NT2/D1 (cell line): ENCODE measurements at regions not wholly inside any gene's neighbourhood (a gene's known extent, or its start where the extent isn't known, plus 50 kb on each side); places are given as distances from the start of the nearest gene placed in this dataset.

Source experiments
- DNase-seq: peaks from one replicate; pipeline ENCODE4 v3.0.0-alpha.2; 2011; ENCODE audit warnings: low read depth, low spot score
- H3K27me3 ChIP-seq: 2 replicates; pipeline ENCODE4 v1.6.0; 2011; ENCODE audit warnings: mild to moderate bottlenecking; ENCODE audit not compliant: insufficient read length, insufficient read depth
- H3K36me3 ChIP-seq: 2 replicates; pipeline ENCODE4 v1.6.1; 2011; ENCODE audit warnings: mild to moderate bottlenecking, low read length, mixed read lengths; ENCODE audit not compliant: insufficient read depth, insufficient read length
- H3K4me1 ChIP-seq: 2 replicates; pipeline ENCODE4 v1.5.1; 2011; ENCODE audit not compliant: insufficient read depth, insufficient read length
- H3K4me3 ChIP-seq: 2 replicates; pipeline ENCODE4 v1.5.1; 2011; ENCODE audit warnings: low read depth; ENCODE audit not compliant: insufficient read length
- H3K9ac ChIP-seq: 2 replicates; pipeline ENCODE4 v1.6.0; 2011; ENCODE audit warnings: low read depth; ENCODE audit not compliant: insufficient read length
- H3K9me3 ChIP-seq: 2 replicates; pipeline ENCODE4 v1.5.1; 2011; ENCODE audit warnings: mild to moderate bottlenecking, low read length; ENCODE audit not compliant: insufficient read depth
- SUZ12 ChIP-seq: IDR thresholded peaks from 2 replicates; pipeline ENCODE4 v1.6.1; 2011; ENCODE audit not compliant: insufficient read length, insufficient read depth; ENCODE audit errors: extremely low read depth
- YY1 ChIP-seq: IDR thresholded peaks from 2 replicates; pipeline ENCODE4 v1.6.1; 2011; ENCODE audit not compliant: insufficient read length, insufficient read depth
- ZNF274 ChIP-seq: IDR thresholded peaks from 2 replicates; pipeline ENCODE4 v1.6.1; 2011; ENCODE audit warnings: mild to moderate bottlenecking, low read depth, low read length

DNA sequence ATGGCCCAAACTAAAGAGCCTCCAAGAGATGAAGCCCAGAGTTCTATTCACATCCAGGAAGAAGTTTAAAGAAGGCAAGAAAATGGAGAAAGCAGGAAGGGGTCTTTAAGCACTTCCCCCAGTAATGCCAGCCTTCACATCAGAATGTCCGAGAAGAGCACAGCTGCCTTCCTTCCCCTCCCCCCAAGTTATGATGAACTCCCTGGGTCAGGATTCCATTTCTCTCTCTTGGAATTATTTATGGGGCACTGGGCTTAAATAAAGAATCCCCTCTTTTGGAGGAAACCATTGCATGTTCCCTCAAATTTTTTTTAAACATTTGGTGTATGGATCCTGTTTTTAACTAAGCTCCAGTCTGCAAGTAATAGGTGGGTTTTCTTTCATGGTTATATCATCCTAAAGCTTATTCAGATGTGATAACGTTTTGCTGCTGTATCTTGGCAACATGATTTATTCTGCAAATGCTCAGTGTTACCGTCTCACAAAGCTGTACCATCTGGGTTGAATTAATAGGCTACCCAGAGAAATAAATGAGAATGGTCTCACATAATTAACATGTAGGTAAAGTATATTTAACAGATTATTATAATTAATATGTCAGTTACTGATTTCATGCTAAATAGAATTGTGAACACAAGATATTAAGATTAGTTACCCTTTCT lies 160.9 kb upstream of the TOX3 start:
- Histone ChIP-seq H3K27me3 (no peaks in the 10 kb centered on the region), H3K4me3 (no peak overlapping the region), H3K4me1 (no peaks in the 10 kb centered on the region), H3K9ac (no peak overlapping the region), H3K36me3 (no peaks in the 10 kb centered on the region), H3K9me3 (no peaks in the 10 kb centered on the region)
- TF ChIP-seq ZNF274 (no peak), YY1 (no peak), SUZ12 (no peak)
- DNase-seq = no peak

DNA sequence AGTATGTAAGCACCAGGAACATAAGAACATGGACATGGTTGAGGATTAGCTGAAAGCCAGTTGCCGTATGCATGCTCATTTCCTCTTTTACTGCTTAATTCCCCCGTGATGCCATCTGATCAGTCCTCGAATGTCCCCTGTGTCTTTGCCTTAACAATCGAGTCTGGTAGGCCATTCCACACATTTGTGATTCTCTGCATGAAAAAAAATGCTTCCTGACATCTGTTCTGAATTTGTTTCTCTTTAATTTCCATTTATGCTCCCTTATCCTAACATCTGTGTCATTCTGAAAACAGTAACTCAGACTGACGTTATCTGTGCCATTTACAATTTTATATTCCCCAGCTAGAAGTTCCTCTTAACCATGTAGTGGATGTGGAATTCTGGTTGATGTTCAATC lies 158.2 kb upstream of the TOX3 start:
- Histone ChIP-seq H3K4me3 (no peak overlapping the region), H3K27me3 (no peaks in the 10 kb centered on the region), H3K36me3 (no peaks in the 10 kb centered on the region), H3K9me3 (no peaks in the 10 kb centered on the region), H3K9ac (no peak overlapping the region), H3K4me1 (no peaks in the 10 kb centered on the region)
- TF ChIP-seq ZNF274 (no peak), SUZ12 (no peak), YY1 (no peak)
- no peak for DNase-seq

DNA sequence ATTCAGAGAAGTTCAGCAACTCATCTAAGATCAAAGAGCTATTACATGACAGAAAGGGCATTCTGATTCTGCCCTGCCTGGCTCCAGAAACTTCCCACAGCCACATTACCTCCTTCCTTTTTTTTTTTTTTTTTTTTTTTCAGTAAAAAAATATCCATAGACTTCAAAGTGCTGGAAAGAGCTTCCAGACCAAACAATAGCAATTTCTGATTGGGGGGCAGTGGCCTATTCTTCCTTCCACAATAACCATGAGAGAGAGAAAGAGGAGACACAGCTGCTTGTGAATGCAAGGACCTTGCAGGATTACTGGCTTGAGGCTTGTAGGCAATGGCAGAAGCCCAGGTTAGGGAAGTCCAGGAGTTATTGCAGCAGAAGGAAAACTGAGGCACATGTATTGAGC lies 151.0 kb upstream of the TOX3 start:
- Histone ChIP-seq H3K36me3 (no peaks in the 10 kb centered on the region), H3K9me3 (no peaks in the 10 kb centered on the region), H3K4me1 (no peaks in the 10 kb centered on the region), H3K27me3 (no peaks in the 10 kb centered on the region), H3K4me3 (no peak overlapping the region), H3K9ac (no peak overlapping the region)
- TF ChIP-seq YY1 (no peak), SUZ12 (no peak), ZNF274 (no peak)
- no peak for DNase-seq

DNA sequence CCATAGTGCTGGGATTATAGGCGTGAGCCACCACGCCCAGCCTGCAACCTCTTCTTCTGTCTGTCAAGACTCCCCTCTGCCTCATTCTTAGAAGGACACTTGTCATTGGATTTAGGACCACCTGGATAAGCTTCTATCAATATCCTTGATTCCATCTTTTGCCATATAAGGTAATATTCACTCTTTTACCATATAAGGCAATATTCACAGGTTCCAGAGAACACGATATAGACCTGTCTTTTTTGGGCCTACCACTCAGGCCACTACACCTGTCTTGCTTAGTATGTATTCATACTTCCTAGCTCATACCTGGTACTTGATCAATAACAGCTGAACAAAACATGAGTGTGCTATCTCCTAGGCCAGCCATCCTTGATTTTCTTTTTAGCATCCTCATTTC lies 149.2 kb upstream of the TOX3 start:
- no peaks in the 10 kb centered on the region for H3K27me3 ChIP-seq
- H3K36me3 ChIP-seq = no peaks in the 10 kb centered on the region
- H3K9ac ChIP-seq = no peak overlapping the region
- H3K4me1 ChIP-seq = no peaks in the 10 kb centered on the region
- DNase-seq = no peak
- no peak overlapping the region for H3K4me3 ChIP-seq
- TF ChIP-seq ZNF274 (no peak), YY1 (no peak), SUZ12 (no peak)
- peaks cover 7% of the 10 kb centered on the region for H3K9me3 ChIP-seq

DNA sequence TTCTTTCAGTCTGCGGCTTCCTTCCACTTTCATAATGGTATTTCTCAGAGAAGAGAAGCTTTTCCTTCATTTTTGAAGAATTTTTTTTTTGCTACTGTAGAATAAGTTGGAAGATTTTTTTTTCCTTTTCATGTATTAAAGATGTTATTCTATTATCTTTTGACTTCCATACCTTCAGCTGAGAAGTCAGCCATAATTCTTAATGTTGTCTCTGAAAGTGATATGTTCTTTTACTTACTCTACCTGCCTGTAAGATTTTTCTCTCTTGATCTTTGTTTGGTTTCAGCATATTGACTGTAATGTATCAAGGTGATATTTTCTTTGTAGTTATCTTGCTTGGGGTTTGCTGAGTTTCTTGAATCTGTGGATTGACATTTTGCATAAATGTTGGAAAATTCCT lies 143.5 kb upstream of the TOX3 start:
- Histone ChIP-seq H3K36me3 (no peaks in the 10 kb centered on the region), H3K4me3 (no peak overlapping the region), H3K9ac (no peak overlapping the region), H3K9me3 (peaks cover 20% of the 10 kb centered on the region), H3K27me3 (no peaks in the 10 kb centered on the region), H3K4me1 (no peaks in the 10 kb centered on the region)
- no peak for DNase-seq
- TF ChIP-seq YY1 = no peak
- no peak for TF ChIP-seq ZNF274
- TF ChIP-seq SUZ12 = no peak

DNA sequence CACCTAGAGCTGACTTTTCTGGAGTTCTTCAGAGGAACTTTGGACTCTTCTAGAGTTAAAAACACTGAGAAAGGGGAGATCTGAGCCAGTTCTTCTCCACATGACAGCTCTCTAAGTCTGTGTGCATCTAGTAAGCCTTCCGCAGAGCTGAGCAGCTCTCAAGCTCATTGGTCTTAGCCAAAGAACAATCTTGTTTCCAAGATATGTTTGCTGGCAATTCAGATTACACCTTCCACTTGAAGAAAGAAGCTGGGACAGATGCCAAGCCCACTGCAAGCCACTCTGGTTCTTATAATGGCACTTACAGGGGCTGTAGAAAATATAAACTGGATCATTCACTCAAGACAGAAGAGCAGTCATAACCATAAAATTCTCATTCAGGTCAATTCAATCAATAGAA lies 134.1 kb upstream of the TOX3 start:
- H3K9me3 ChIP-seq = no peaks in the 10 kb centered on the region
- no peak for DNase-seq
- no peak overlapping the region for H3K4me3 ChIP-seq
- H3K27me3 ChIP-seq = no peaks in the 10 kb centered on the region
- no peaks in the 10 kb centered on the region for H3K36me3 ChIP-seq
- H3K4me1 ChIP-seq = no peaks in the 10 kb centered on the region
- no peak overlapping the region for H3K9ac ChIP-seq
- TF ChIP-seq SUZ12 = no peak
- TF ChIP-seq ZNF274 = no peak
- no peak for TF ChIP-seq YY1

DNA sequence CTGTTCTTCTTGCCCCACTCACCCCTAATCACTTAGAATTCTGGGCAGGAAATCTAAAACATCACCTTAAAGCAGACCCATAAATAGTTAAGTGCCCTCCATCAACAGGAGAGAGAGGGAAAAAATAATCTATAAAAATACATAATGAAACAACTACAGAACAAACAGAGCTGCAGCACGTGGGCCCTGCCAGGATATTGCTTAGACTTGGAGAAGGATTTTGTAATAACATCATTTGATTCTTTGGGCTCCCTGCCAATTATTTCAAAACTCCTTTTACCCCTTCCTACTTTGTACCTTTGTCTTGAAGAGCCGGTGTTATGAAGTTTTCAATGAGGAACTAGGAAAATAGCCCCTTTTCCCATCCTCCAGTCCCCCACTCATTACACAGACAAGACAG lies 130.6 kb upstream of the TOX3 start:
- no peak for DNase-seq
- H3K9me3 ChIP-seq = no peaks in the 10 kb centered on the region
- no peaks in the 10 kb centered on the region for H3K36me3 ChIP-seq
- no peaks in the 10 kb centered on the region for H3K4me1 ChIP-seq
- TF ChIP-seq SUZ12 (no peak), ZNF274 (no peak), YY1 (no peak)
- no peak overlapping the region for H3K4me3 ChIP-seq
- no peak overlapping the region for H3K9ac ChIP-seq
- no peaks in the 10 kb centered on the region for H3K27me3 ChIP-seq

DNA sequence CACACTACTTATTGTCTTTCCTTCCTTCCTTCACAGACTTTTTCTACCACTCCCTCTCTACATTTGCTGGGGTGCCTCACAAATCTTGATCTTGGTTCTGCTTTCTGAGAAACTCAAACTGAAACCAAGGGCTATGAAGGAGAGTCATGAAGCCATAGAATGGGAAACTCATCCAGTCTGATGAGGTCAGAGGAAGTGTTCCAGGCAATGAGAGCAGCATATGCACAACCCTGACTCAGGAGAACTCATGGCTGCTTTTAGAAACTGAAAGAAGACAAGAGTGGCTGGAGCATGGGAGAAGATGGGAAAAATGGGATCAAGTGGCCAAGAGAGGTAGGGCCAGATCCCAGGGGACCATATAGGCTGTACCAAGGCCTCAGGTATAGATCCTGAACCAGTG lies 130.0 kb upstream of the TOX3 start:
- H3K36me3 ChIP-seq = no peaks in the 10 kb centered on the region

More for the DNA sequence above, 130.0 kb upstream of the TOX3 start:
- Histone ChIP-seq H3K27me3 (no peaks in the 10 kb centered on the region), H3K9ac (no peak overlapping the region), H3K4me1 (no peaks in the 10 kb centered on the region), H3K9me3 (no peaks in the 10 kb centered on the region), H3K4me3 (no peak overlapping the region)
- no peak for TF ChIP-seq YY1
- TF ChIP-seq SUZ12 = no peak
- no peak for TF ChIP-seq ZNF274
- no peak for DNase-seq
